GM13977 (cell line): ENCODE measurements at regions not wholly inside any gene's neighbourhood (a gene's known extent, or its start where the extent isn't known, plus 50 kb on each side); places are given as distances from the start of the nearest gene placed in this dataset.

ENCODE experiments used
- DNase-seq: peaks from one replicate; pipeline ENCODE4 v3.0.0; 2012; ENCODE audit warnings: low spot score
- CTCF ChIP-seq: IDR thresholded peaks from 2 replicates; pipeline ENCODE4 v1.5.1; 2012; ENCODE audit warnings: mild to moderate bottlenecking, control low read depth; ENCODE audit not compliant: insufficient read depth; ENCODE audit errors: extremely low read depth, missing control alignments
- in situ Hi-C: fragments of 300-500 bp; cut with MboI; formaldehyde crosslinking; loops from one replicate; pipeline ENCODE4 v1.12.0; 2022; ENCODE audit warnings: low sequenced_read_pairs, low pct_unique_long_range_greater_than_20kb, mixed read lengths, inconsistent platforms; ENCODE audit not compliant: unreplicated experiment

- no peak for TF ChIP-seq CTCF
- DNase-seq, result no peak
- in situ Hi-C loops, result no loop called here
Measured at GRCh38 chr15:91787198-91787597, 66.3 kb upstream of the SLCO3A1 start.

- in situ Hi-C loops, result no loop called here
- TF ChIP-seq CTCF, result no peak
- DNase-seq, result no peak
Measured at GRCh38 chr15:91789136-91789535, 64.4 kb upstream of the SLCO3A1 start.

DNA sequence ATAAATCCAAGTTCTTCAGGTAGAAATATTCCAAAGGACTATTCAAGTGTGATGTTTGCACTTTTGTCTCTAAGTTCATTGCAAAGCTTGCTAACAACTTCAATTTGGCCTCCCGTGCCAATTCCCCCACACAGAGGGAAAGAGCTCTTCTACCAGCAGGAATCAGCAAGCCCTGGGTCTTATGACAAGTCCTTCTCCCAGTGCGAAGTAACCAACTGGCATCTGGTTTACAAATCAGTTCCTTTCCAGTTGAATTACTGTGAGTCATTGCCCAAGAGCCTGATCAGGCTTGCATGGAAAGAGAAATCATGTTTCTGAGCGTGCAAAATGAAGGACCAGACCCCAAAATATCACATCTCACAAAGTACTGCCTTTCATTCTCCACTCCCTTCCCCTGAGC, 62.7 kb upstream of the SLCO3A1 start:
- TF ChIP-seq CTCF, result no peak
- no peak for DNase-seq
- in situ Hi-C loops, result no loop called here

- in situ Hi-C loops, result no loop called here
- DNase-seq, result no peak
- no peak for TF ChIP-seq CTCF
Measured at GRCh38 chr15:91793771-91794170, 59.7 kb upstream of the SLCO3A1 start.

DNA sequence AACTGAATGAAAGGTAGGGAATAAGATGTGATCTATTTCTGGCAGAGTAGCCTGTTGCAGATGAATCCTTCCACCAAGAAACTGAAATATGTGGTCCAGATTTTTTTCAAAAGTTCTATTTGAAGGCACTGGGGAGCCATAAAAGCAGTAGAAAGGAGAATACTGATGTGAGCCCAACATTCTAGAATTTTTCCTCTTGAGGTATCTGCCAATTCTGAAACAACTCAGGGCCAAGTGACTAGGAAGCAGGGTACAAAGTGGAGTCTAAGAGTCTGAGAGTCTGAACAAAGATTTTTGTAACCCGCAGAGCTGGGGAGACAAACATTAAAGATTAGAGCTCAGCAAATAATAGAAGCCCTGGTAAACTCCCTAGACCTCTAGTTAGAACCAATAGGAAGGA, 58.3 kb upstream of the SLCO3A1 start:
- in situ Hi-C loops, result no loop called here
- DNase-seq, result no peak
- no peak for TF ChIP-seq CTCF

- no peak for TF ChIP-seq CTCF
- DNase-seq, result no peak
- in situ Hi-C loops, result no loop called here
Measured at GRCh38 chr15:91801836-91802534, 51.5 kb upstream of the SLCO3A1 start.
